Neutrophil (primary cell): ENCODE measurements at regions not wholly inside any gene's neighbourhood (a gene's known extent, or its start where the extent isn't known, plus 50 kb on each side); places are given as distances from the start of the nearest gene placed in this dataset.

Experiments used
- H3K27ac ChIP-seq: fragments of 200-600 bp; sonication (generic); 2 replicates; pipeline ENCODE4 v1.5.1; 2016; ENCODE audit warnings: mild to moderate bottlenecking, moderate library complexity
- H3K27me3 ChIP-seq: fragments of 200-600 bp; sonication (generic); 2 replicates; pipeline ENCODE4 v1.6.0; 2016; ENCODE audit warnings: mild to moderate bottlenecking
- H3K36me3 ChIP-seq: fragments of 200-600 bp; sonication (generic); 2 replicates; pipeline ENCODE4 v1.5.1; 2017
- H3K4me1 ChIP-seq, 2 experiments: fragments of 200-600 bp in 1 of 2; sonication (generic) in 1 of 2; 1 replicate in 1 of 2; 2 replicates in 1 of 2; pipeline versions ENCODE4 v1.5.1 to v1.6.1; 2013 to 2016; ENCODE audit warnings: low read depth in 1 of 2, low read length in 1 of 2, mild to moderate bottlenecking in 1 of 2, moderate library complexity in 1 of 2; ENCODE audit not compliant: control insufficient read depth in 1 of 2, insufficient read depth in 1 of 2
- H3K4me3 ChIP-seq, 2 experiments: fragments of 200-600 bp in 1 of 2; sonication (generic) in 1 of 2; 1 replicate in 1 of 2; 2 replicates in 1 of 2; pipeline ENCODE4 v1.5.1; 2013 to 2016; ENCODE audit warnings: low read depth in 1 of 2, low read length in 1 of 2, mild to moderate bottlenecking in 1 of 2, moderate library complexity in 1 of 2
- H3K9me3 ChIP-seq: fragments of 200-600 bp; sonication (generic); 2 replicates; pipeline ENCODE4 v1.5.1; 2016
- CTCF ChIP-seq: fragments of 200-600 bp; sonication (generic); IDR thresholded peaks from 2 replicates; pipeline ENCODE4 v1.5.1; 2016; ENCODE audit warnings: antibody characterized with exemption

- no peak overlapping the region for H3K27ac ChIP-seq
- no peaks in the 10 kb centered on the region for H3K9me3 ChIP-seq
- TF ChIP-seq CTCF: no peak
- H3K4me1 ChIP-seq: no peaks in the 10 kb centered on the region
- no peak overlapping the region for H3K4me3 ChIP-seq
- no peaks in the 10 kb centered on the region for H3K36me3 ChIP-seq
- no peaks in the 10 kb centered on the region for H3K27me3 ChIP-seq
Observed at GRCh38 chr4:11505221-11505971, 76.7 kb upstream of the HS3ST1 start.

DNA sequence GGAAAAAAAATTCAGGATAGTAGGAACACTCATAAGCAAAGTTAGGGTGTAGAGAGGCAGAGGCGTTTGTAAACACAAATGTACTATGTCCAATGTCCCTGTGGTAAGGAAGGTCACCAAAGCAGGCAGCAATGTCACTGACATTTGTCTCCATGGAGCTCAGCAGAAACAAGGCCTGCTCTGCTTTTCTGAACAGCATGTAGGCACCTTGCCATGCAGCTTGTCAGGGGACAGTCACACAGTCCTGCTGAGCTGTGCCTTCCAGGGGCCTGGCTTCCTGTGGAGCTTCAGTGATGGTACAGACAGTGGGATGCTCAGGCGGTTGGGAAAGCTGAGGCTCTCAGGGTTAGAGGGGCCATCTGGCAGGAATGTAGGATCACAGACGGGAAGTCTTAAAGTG is 74.5 kb upstream of the HS3ST1 start:
- Histone ChIP-seq H3K4me3 (no peak overlapping the region), H3K9me3 (no peaks in the 10 kb centered on the region)

DNA sequence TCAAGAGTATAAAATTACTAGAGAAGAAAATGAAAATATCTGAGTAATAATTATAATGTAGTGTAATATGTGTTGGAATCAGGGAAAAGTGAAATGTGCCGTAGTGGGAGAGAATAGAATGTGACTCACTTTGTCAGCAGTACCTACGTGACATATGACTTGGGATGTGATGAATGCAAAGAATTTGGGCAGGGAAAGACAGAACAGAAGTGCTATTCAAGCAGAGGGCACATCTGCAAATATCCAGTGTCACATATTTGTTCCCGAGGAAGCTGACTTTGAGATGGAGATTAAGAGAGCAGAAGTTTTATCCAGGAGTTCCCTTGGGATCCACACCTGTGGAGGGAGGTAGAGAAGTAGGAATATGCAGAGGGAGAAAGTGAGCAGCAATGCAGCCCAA is 69.3 kb upstream of the HS3ST1 start:
- Histone ChIP-seq H3K4me1 (peaks cover 0 to 6% of the 10 kb centered on the region in 2 experiments), H3K27me3 (no peaks in the 10 kb centered on the region), H3K27ac (no peak overlapping the region), H3K36me3 (no peaks in the 10 kb centered on the region), H3K9me3 (no peaks in the 10 kb centered on the region), H3K4me3 (no peak overlapping the region)
- no peak for TF ChIP-seq CTCF

More for the DNA sequence above, 74.5 kb upstream of the HS3ST1 start:
- H3K27ac ChIP-seq: no peak overlapping the region
- no peak for TF ChIP-seq CTCF
- no peaks in the 10 kb centered on the region for H3K27me3 ChIP-seq
- H3K36me3 ChIP-seq: no peaks in the 10 kb centered on the region
- H3K4me1 ChIP-seq: no peaks in the 10 kb centered on the region

DNA sequence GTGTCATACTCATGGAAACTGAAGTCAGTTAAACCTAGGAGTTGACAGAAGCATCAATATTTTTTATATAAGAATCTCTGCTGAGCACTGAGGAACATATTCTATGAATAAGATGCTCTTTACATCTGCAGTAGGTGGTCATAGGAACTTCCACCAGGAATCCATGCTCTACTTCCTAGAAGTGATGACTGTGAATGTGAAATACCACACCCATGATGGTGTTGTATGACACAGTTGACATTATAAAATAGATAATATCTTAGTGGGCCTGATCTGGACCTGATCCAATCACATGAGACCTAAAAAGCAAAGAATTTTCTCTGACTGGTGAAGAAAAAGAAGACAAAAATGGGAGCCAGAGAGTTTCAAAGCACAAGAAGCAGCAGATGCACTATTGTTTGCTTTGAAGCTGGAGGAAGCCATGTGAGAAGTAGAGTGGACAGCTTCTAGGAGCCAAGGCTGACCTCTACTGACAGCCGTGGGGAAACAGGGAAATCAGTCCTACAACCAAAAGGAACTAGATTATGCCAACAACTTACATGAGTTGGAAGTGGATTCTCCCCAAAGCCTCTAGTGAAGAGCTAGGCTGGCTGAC is 68.6 kb upstream of the HS3ST1 start:
- no peak overlapping the region for H3K27ac ChIP-seq
- H3K27me3 ChIP-seq: no peaks in the 10 kb centered on the region
- no peak for TF ChIP-seq CTCF
- no peak overlapping the region for H3K4me3 ChIP-seq
- H3K9me3 ChIP-seq: no peaks in the 10 kb centered on the region
- H3K36me3 ChIP-seq: no peaks in the 10 kb centered on the region
- peaks cover 0 to 6% of the 10 kb centered on the region in 2 experiments for H3K4me1 ChIP-seq

- no peak overlapping the region for H3K27ac ChIP-seq
- no peaks in the 10 kb centered on the region for H3K27me3 ChIP-seq
- peaks cover 0 to 6% of the 10 kb centered on the region in 2 experiments for H3K4me1 ChIP-seq
- H3K4me3 ChIP-seq: no peak overlapping the region
- H3K9me3 ChIP-seq: no peaks in the 10 kb centered on the region
- TF ChIP-seq CTCF: no peak
- H3K36me3 ChIP-seq: no peaks in the 10 kb centered on the region
Observed at GRCh38 chr4:11496351-11496829, 67.7 kb upstream of the HS3ST1 start.
